Pancreas (tissue), 10 donors: ENCODE measurements at regions not wholly inside any gene's neighbourhood (a gene's known extent, or its start where the extent isn't known, plus 50 kb on each side); places are given as distances from the start of the nearest gene placed in this dataset.

ENCODE experiments used
- ATAC-seq, 4 donors: fragments of 200-7000 bp; cut with Tn5 transposase; one replicate each; pipeline versions ENCODE4 v1.8.0 to v1.9.1; 2020; ENCODE audit warnings: mild to moderate bottlenecking in 4 of 4, moderate library complexity in 4 of 4
- DNase-seq, 6 donors: peaks; one replicate each; pipeline ENCODE4 v3.0.0-alpha.2; 2020
- FAIRE-seq: peaks from 2 replicates; lab custom pipeline; 2012; peaks lifted over from hg19 to GRCh38; lab: Jason Lieb, UNC
- H3K27ac ChIP-seq, 4 donors: fragments of 200-600 bp; sonication (generic); 1 replicate in 3 of 4; 2 replicates in 1 of 4; pipeline versions ENCODE4 v1.5.0 to v1.8.0; 2020
- H3K27me3 ChIP-seq, 4 donors: fragments of 200-600 bp; one replicate each; pipeline ENCODE4 v1.8.0; 2021
- H3K36me3 ChIP-seq, 3 donors: fragments of 200-600 bp; sonication (generic) in 1 of 3; one replicate each; pipeline versions ENCODE4 v1.5.0 to v1.8.0; 2020 to 2021
- H3K4me1 ChIP-seq, 3 donors: fragments of 200-600 bp; one replicate each; pipeline ENCODE4 v1.8.0; 2021
- H3K4me3 ChIP-seq, 4 donors: fragments of 200-600 bp; sonication (generic) in 2 of 4; one replicate each; pipeline versions ENCODE4 v1.5.0 to v1.8.0; 2020 to 2021
- H3K9me3 ChIP-seq, 4 donors: fragments of 200-600 bp; one replicate each; pipeline ENCODE4 v1.8.0; 2021
- WGBS, 2 donors: extraction: QIAGEN DNeasy Blood & Tissue Kit; methylation state at CpG; one replicate each; pipeline ENCODE4 v1.1.7; 2013; 5-methylcytosine and 5-hydroxymethylcytosine counted together
- intact Hi-C, 3 donors: fragments of 100-400 bp; cut with DNase I; formaldehyde crosslinking; loops; one replicate each; pipeline versions ENCODE4 v1.11.1 to v1.14.2; 2022
- TF ChIP-seq, protein P1 (sequence below), 4 donors: fragments of 200-600 bp; sonication (generic) in 3 of 4; IDR thresholded peaks; one replicate each; pipeline versions ENCODE4 v1.5.0 to v1.8.0; 2021; ENCODE audit warnings: antibody characterized with exemption in 4 of 4
- donor health status: healthy with polysubstance abuse.
- donor health status: DM: no; HTN: no; CAD: no; lungs with moderate emphysema.
- donor health status: DM: no; HTN: no; CAD: no.
- donor health status: control.
- donor health status: control.
- donor health status: Bipolar disorder and iron deficiency.
- donor health status: DM: yes; HTN: yes; CAD: no.
- donor health status: DM: no; HTN: no; CAD: no.
- donor health status: DM: no; HTN: no; CAD: no.
- donor health status: DM: yes; HTN: yes; CAD: no.

DNA sequence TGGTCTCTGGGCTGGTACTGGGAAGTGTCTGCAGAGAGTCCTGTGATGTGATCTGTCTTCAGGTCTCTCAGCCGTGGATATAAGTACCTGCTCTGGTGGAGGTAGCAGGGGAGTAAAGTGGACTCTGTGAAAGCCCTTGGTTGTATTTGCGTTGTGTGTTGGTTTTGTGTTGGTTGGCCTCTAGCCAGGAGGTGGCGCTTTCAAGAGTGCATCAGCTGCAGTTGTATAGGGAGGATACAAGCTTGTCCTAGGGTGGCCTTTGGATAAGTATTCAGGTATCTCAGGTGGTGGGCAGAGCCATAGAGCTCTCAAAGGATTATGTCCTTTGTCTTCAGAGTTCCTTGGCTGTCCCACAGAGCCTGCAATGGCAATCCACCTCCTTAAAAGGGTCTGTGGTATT lies 111.6 kb downstream of the MAGEB17 start:
- no peak overlapping the region for H3K4me3 ChIP-seq
- H3K36me3 ChIP-seq = no peaks in the 10 kb centered on the region
- FAIRE-seq (no peak), DNase-seq (peak in 1 of 6 donors; percentile 12), ATAC-seq (no peak)
- TF ChIP-seq, protein P1, sequence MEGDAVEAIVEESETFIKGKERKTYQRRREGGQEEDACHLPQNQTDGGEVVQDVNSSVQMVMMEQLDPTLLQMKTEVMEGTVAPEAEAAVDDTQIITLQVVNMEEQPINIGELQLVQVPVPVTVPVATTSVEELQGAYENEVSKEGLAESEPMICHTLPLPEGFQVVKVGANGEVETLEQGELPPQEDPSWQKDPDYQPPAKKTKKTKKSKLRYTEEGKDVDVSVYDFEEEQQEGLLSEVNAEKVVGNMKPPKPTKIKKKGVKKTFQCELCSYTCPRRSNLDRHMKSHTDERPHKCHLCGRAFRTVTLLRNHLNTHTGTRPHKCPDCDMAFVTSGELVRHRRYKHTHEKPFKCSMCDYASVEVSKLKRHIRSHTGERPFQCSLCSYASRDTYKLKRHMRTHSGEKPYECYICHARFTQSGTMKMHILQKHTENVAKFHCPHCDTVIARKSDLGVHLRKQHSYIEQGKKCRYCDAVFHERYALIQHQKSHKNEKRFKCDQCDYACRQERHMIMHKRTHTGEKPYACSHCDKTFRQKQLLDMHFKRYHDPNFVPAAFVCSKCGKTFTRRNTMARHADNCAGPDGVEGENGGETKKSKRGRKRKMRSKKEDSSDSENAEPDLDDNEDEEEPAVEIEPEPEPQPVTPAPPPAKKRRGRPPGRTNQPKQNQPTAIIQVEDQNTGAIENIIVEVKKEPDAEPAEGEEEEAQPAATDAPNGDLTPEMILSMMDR (IDR thresholded peaks at IDR 0.05) = no peak
- no peak overlapping the region for H3K27ac ChIP-seq
- H3K9me3 ChIP-seq = no peaks in the 10 kb centered on the region
- intact Hi-C loops = no loop called here
- WGBS, 2 donors = 37 to 53% methylated on average over 3 of the region's 3 CpGs
- peaks cover 0 to 10% (median 0%) of the 10 kb centered on the region in 4 donors for H3K27me3 ChIP-seq
- no peaks in the 10 kb centered on the region for H3K4me1 ChIP-seq

DNA sequence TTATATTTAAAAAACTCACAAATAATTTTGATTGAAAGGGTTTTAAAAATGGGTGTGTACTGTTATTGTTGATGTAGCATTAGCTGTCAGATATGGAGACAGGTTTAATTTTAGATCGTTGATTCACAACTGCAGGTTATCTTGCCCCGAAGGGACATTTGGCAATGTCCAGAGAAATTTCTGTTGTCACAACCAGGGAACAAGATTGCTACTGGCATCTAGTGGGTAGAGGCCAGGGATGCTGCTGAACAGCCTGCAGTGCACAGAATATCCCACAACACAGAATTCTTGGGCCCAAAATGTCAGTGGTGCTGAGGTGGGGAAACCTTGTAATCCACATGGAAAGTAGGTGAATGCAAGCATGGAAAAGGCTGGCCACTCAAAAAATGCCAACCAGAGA lies 114.9 kb downstream of the MAGEB17 start:
- H3K4me3 ChIP-seq = no peak overlapping the region
- TF ChIP-seq, protein P1 (IDR thresholded peaks at IDR 0.05) = no peak
- H3K9me3 ChIP-seq = no peaks in the 10 kb centered on the region
- H3K4me1 ChIP-seq = no peaks in the 10 kb centered on the region
- no peak for ATAC-seq
- WGBS, 2 donors = 40 to 44% methylated on average over 2 of the region's 2 CpGs
- no peak for FAIRE-seq
- H3K27me3 ChIP-seq = peaks cover 0 to 10% (median 0%) of the 10 kb centered on the region in 4 donors
- no peak for DNase-seq
- H3K27ac ChIP-seq = no peak overlapping the region
- intact Hi-C loops = no loop called here
- no peaks in the 10 kb centered on the region for H3K36me3 ChIP-seq

DNA sequence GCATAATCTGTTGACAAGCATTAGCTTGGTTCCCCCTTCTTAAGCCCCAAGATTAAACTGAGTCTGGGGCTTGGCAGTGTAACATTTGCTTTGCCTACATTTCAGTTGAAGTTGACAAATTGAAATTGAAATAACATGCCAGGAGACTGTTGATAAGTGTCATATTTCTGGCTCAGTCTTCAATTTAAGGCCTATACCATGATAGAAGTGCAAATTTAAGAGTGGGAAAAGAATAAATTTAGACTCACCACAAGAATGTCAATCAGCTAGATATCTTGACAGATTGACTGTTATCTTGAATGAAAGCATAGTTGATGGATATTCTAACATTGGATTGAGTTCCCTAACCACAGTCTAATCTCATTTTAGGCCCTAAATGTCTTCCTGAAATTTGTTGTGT lies 117.6 kb downstream of the MAGEB17 start:
- ATAC-seq = no peak
- intact Hi-C loops = no loop called here
- TF ChIP-seq, protein P1 (IDR thresholded peaks at IDR 0.05) = no peak
- no peak for DNase-seq
- Histone ChIP-seq H3K27ac (no peak overlapping the region), H3K4me3 (no peak overlapping the region), H3K9me3 (no peaks in the 10 kb centered on the region), H3K36me3 (no peaks in the 10 kb centered on the region), H3K27me3 (peaks cover 0 to 10% (median 0%) of the 10 kb centered on the region in 4 donors), H3K4me1 (no peaks in the 10 kb centered on the region)
- FAIRE-seq = no peak

DNA sequence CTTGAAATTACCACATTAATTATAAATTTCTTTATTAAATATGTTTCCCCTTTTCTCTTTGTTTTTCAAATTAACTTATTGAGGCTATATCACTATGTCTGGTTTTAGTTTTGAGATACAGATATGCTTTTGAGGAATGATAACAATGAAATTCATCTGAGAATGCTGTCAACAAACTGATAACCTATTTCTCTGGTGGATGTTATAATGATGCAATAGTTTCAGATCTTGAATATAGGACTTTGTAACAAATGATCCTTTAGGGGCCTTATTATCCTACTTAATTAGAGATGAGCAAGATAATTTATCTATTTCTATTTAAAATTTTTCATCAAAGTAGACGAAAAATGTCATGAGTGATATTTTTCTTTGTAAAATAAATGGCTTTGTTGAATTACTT lies 123.7 kb downstream of the MAGEB17 start:
- Histone ChIP-seq H3K4me1 (no peaks in the 10 kb centered on the region), H3K27me3 (peaks cover 0 to 13% (median 0%) of the 10 kb centered on the region in 4 donors), H3K9me3 (no peaks in the 10 kb centered on the region), H3K27ac (no peak overlapping the region), H3K36me3 (no peaks in the 10 kb centered on the region), H3K4me3 (no peak overlapping the region)
- ATAC-seq (no peak), DNase-seq (no peak), FAIRE-seq (peak; percentile 64)
- TF ChIP-seq, protein P1 (IDR thresholded peaks at IDR 0.05) = no peak
- 78 to 88% methylated on average over 1 of the region's 1 CpG for WGBS, 2 donors
- intact Hi-C loops = no loop called here

DNA sequence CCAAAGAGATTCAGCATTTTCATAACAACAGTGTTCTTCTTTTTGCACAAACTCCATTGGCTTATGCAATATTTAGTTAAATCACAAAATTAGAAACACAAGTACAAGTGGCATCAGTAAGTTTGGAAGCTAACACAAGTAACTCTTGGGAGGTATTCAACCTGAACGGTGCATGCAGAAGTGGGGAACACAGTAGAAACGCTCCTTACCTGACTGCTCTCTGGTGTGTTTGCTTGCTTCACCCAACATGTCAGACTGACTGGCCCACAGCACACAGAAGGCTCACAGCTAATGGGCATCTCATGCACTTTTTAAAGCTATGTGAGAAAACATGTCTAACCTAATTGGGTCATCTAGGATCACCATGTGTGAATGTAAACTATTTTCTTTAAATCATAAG lies 133.6 kb downstream of the MAGEB17 start:
- no peak for ATAC-seq
- FAIRE-seq = no peak
- TF ChIP-seq, protein P1 (IDR thresholded peaks at IDR 0.05) = no peak
- Histone ChIP-seq H3K4me3 (no peak overlapping the region), H3K4me1 (no peaks in the 10 kb centered on the region), H3K36me3 (no peaks in the 10 kb centered on the region), H3K9me3 (no peaks in the 10 kb centered on the region), H3K27ac (no peak overlapping the region), H3K27me3 (peaks cover 0 to 3% (median 0%) of the 10 kb centered on the region in 4 donors)
- no peak for DNase-seq
- intact Hi-C loops = no loop called here
- WGBS, 2 donors = 54 to 67% methylated on average over 2 of the region's 2 CpGs
